ENCODE measurements at regions not wholly inside any gene's neighbourhood (a gene's known extent, or its start where the extent isn't known, plus 50 kb on each side); places are given as distances from the start of the nearest gene placed in this dataset.
A peak's percentile ranks its signal among the peaks of the same experiment; 100 is the strongest.

DNA sequence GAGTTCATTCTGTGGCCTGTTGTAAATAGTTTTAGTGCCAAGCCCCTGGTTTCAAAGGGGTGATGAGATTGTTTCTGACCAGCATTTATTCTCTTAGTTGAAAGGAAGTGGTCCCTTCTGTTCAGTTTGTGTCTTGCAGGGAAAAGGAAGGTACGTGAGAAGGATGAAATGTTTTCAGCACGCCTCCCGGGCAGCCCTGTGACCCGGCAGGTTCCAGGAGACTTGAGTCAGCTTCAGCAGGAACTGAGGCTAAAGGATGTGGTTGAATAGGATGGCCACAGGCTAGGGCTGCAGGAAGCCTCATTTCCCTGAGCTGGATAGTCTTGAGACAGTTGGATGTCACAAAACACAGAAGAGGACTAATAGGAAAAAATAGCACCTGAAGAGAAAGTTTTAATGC is 132.4 kb upstream of the SYNDIG1 start:
- FAIRE-seq (no peak), DNase-seq (no peak)
- no peaks in the 10 kb centered on the region for H3K9me3 ChIP-seq (ENCODE audit: control insufficient read depth in 2 of 2, insufficient read depth in 1 of 2, low read depth in 1 of 2, low read length in 1 of 2)
- no peaks in the 10 kb centered on the region for H3K36me3 ChIP-seq (ENCODE audit: control insufficient read depth in 3 of 3, insufficient read depth in 2 of 3, low read depth in 1 of 3, low read length in 3 of 3)
- no peak overlapping the region for H3K27ac ChIP-seq (ENCODE audit: low read depth in 1 of 3, low read length in 2 of 3)
- no peaks in the 10 kb centered on the region for H3K27me3 ChIP-seq (ENCODE audit: control insufficient read depth in 3 of 3, insufficient read depth in 3 of 3, low read length in 3 of 3)
- H3K4me3 ChIP-seq (ENCODE audit: low read depth in 1 of 3, low read length in 3 of 3): no peak overlapping the region
- H3K4me1 ChIP-seq (ENCODE audit: control insufficient read depth in 3 of 3, insufficient read depth in 2 of 3, low read depth in 1 of 3, low read length in 2 of 3): no peaks in the 10 kb centered on the region
- WGBS, 3 donors: 48 to 60% (median 57%) methylated on average over 4 of the region's 4 CpGs

GRCh38 chr20:24334830-24335229 is 134.6 kb upstream of the SYNDIG1 start:
- no peaks in the 10 kb centered on the region for H3K36me3 ChIP-seq (ENCODE audit: control insufficient read depth in 3 of 3, insufficient read depth in 2 of 3, low read depth in 1 of 3, low read length in 3 of 3)
- WGBS, 3 donors: 88 to 89% (median 88%) methylated on average over 2 of the region's 2 CpGs
- no peak overlapping the region for H3K4me3 ChIP-seq (ENCODE audit: low read depth in 1 of 3, low read length in 3 of 3)
- no peaks in the 10 kb centered on the region for H3K4me1 ChIP-seq (ENCODE audit: control insufficient read depth in 3 of 3, insufficient read depth in 2 of 3, low read depth in 1 of 3, low read length in 2 of 3)
- DNase-seq: no peak
- H3K9me3 ChIP-seq (ENCODE audit: control insufficient read depth in 2 of 2, insufficient read depth in 1 of 2, low read depth in 1 of 2, low read length in 1 of 2): no peaks in the 10 kb centered on the region
- no peaks in the 10 kb centered on the region for H3K27me3 ChIP-seq (ENCODE audit: control insufficient read depth in 3 of 3, insufficient read depth in 3 of 3, low read length in 3 of 3)
- no peak overlapping the region for H3K27ac ChIP-seq (ENCODE audit: low read depth in 1 of 3, low read length in 2 of 3)
- no peak for FAIRE-seq

DNA sequence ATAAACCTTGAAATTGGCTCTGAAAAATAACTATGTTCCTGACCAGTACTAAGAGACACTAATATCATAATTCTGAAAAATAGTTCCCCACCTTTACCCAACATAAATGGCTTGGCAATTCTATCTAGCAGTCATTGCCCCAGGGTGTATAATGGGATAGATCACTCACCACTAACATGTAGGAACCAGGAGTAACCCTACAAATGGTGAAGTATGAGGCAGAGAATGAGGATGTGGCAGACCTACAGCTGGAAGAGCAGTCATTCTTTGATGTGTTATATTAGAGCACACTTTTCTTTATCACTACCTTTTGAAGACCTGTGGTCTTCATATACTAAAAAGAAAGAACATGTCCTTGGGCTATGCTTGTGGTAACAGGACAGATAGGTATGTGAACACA is 136.5 kb upstream of the SYNDIG1 start:
- Histone ChIP-seq H3K9me3 (ENCODE audit: control insufficient read depth in 2 of 2, insufficient read depth in 1 of 2, low read depth in 1 of 2, low read length in 1 of 2) (no peaks in the 10 kb centered on the region), H3K27ac (ENCODE audit: low read depth in 1 of 3, low read length in 2 of 3) (no peak overlapping the region), H3K4me1 (ENCODE audit: control insufficient read depth in 3 of 3, insufficient read depth in 2 of 3, low read depth in 1 of 3, low read length in 2 of 3) (no peaks in the 10 kb centered on the region), H3K36me3 (ENCODE audit: control insufficient read depth in 3 of 3, insufficient read depth in 2 of 3, low read depth in 1 of 3, low read length in 3 of 3) (no peaks in the 10 kb centered on the region), H3K27me3 (ENCODE audit: control insufficient read depth in 3 of 3, insufficient read depth in 3 of 3, low read length in 3 of 3) (no peaks in the 10 kb centered on the region), H3K4me3 (ENCODE audit: low read depth in 1 of 3, low read length in 3 of 3) (no peak overlapping the region)
- DNase-seq (no peak), FAIRE-seq (no peak)

DNA sequence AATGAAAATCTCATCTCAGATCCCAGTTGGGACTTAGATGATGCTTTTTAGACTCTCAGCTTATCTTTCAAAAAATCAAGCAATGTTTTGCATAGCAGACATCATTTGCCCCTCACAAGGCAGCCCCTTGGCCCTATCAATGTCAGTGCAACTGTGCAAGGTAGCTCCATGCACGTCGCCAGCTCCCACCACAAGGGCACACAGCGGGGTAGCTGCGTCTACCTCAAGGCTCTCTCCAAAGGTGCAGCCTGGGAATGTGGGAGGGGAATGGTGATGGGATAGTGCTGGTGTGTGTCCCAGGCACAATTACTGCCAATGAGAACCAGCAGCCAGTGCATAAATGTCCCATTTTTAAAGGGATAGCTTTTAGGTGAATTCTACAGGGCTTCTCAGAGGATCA is 137.5 kb upstream of the SYNDIG1 start:
- Histone ChIP-seq H3K27ac (ENCODE audit: low read depth in 1 of 3, low read length in 2 of 3) (no peak overlapping the region), H3K27me3 (ENCODE audit: control insufficient read depth in 3 of 3, insufficient read depth in 3 of 3, low read length in 3 of 3) (no peaks in the 10 kb centered on the region), H3K4me3 (ENCODE audit: low read depth in 1 of 3, low read length in 3 of 3) (no peak overlapping the region), H3K36me3 (ENCODE audit: control insufficient read depth in 3 of 3, insufficient read depth in 2 of 3, low read depth in 1 of 3, low read length in 3 of 3) (no peaks in the 10 kb centered on the region), H3K4me1 (ENCODE audit: control insufficient read depth in 3 of 3, insufficient read depth in 2 of 3, low read depth in 1 of 3, low read length in 2 of 3) (no peaks in the 10 kb centered on the region), H3K9me3 (ENCODE audit: control insufficient read depth in 2 of 2, insufficient read depth in 1 of 2, low read depth in 1 of 2, low read length in 1 of 2) (no peaks in the 10 kb centered on the region)
- WGBS, 3 donors: 92 to 95% (median 94%) methylated on average over 4 of the region's 4 CpGs
- DNase-seq (no peak), FAIRE-seq (no peak)

DNA sequence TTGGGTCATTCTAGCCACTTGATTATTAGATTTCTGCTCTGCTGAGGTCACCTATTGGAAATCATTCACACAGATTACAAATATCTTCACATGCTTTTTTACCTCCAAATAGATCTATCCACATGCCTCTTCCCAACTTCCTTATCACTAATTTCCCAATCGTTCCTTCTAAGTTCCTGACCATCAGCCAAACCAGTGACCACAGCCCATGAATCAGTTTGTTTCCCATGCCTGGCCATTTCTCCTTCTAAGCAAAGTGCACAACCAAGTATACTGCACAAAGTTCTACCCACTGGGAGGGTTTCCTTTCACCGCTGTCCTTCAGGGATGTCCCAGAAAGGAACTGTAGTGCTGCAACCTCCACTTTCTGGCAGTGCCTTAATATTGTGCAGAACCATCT is 140.5 kb upstream of the SYNDIG1 start:
- no peak for FAIRE-seq
- no peak overlapping the region for H3K4me3 ChIP-seq (ENCODE audit: low read depth in 1 of 3, low read length in 3 of 3)
- no peaks in the 10 kb centered on the region for H3K9me3 ChIP-seq (ENCODE audit: control insufficient read depth in 2 of 2, insufficient read depth in 1 of 2, low read depth in 1 of 2, low read length in 1 of 2)
- WGBS, 3 donors: 71 to 85% (median 75%) methylated on average over 2 of the region's 2 CpGs
- H3K4me1 ChIP-seq (ENCODE audit: control insufficient read depth in 3 of 3, insufficient read depth in 2 of 3, low read depth in 1 of 3, low read length in 2 of 3): no peaks in the 10 kb centered on the region
- no peak overlapping the region for H3K27ac ChIP-seq (ENCODE audit: low read depth in 1 of 3, low read length in 2 of 3)
- no peaks in the 10 kb centered on the region for H3K27me3 ChIP-seq (ENCODE audit: control insufficient read depth in 3 of 3, insufficient read depth in 3 of 3, low read length in 3 of 3)
- H3K36me3 ChIP-seq (ENCODE audit: control insufficient read depth in 3 of 3, insufficient read depth in 2 of 3, low read depth in 1 of 3, low read length in 3 of 3): no peaks in the 10 kb centered on the region
- no peak for DNase-seq

DNA sequence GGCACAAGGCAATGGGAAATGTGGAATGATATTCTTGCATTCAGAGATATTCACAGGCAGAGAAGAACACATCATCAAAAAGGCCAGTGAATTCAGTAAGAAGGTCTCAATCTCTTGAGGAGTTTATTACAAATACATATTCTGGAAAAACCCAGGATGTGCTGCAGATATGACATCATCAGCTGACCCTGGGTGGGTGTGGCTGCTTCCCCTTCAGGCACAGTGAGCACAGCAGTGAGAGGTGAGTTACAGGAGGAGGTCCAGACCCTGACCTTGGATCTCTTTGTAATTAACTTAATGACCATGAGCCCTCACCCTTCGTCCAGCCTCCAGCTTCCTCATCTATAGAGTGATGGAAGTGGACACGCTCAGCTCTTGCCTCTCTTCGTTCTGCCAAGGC is 147.5 kb upstream of the SYNDIG1 start:
- H3K27ac ChIP-seq (ENCODE audit: low read depth in 1 of 3, low read length in 2 of 3): no peak overlapping the region
- H3K36me3 ChIP-seq (ENCODE audit: control insufficient read depth in 3 of 3, insufficient read depth in 2 of 3, low read depth in 1 of 3, low read length in 3 of 3): no peaks in the 10 kb centered on the region
- no peaks in the 10 kb centered on the region for H3K27me3 ChIP-seq (ENCODE audit: control insufficient read depth in 3 of 3, insufficient read depth in 3 of 3, low read length in 3 of 3)
- no peak for DNase-seq
- WGBS, 3 donors: 62 to 73% (median 72%) methylated on average over 3 of the region's 3 CpGs
- no peak overlapping the region for H3K4me3 ChIP-seq (ENCODE audit: low read depth in 1 of 3, low read length in 3 of 3)
- FAIRE-seq: no peak
- no peaks in the 10 kb centered on the region for H3K9me3 ChIP-seq (ENCODE audit: control insufficient read depth in 2 of 2, insufficient read depth in 1 of 2, low read depth in 1 of 2, low read length in 1 of 2)
- no peaks in the 10 kb centered on the region for H3K4me1 ChIP-seq (ENCODE audit: control insufficient read depth in 3 of 3, insufficient read depth in 2 of 3, low read depth in 1 of 3, low read length in 2 of 3)

DNA sequence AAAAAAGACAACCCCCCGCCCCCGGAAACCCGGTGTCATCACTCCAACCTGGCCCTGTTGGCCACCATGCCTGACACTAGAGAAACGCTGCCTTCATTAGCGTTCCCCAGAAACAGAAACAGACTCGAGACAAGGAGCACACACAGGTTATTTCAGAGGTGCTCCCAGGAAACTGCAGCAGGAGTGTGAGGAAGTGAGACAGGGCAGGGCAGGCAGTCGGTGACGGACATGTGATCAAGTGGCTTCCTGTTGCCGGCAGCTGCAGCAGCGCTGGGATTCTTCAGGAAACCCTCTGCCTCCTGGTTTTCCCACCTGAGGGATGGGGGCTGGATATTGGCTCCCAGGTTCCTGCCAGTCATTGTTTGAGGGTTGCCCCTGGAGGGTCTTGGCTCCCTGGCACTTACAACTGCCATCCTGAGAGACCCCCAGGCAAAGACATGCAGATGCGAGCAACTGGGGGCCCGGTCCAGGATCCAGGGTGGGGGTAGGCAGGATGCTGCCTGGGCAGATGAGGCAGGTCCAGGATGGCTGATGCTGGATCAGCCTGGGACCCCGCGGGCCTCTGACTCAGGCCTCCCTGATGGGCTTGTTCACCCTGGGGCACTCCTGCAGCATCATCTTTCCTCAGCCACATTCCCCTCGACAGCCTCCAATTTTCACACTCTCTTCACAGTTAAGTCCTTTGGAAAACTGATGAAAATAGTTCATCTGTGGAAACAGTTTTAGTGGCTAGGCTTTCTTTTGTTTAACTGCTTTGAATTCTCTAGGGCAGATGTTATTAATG is 150.7 kb upstream of the SYNDIG1 start:
- H3K4me1 ChIP-seq (ENCODE audit: control insufficient read depth in 3 of 3, insufficient read depth in 2 of 3, low read depth in 1 of 3, low read length in 2 of 3): no peaks in the 10 kb centered on the region
- H3K9me3 ChIP-seq (ENCODE audit: control insufficient read depth in 2 of 2, insufficient read depth in 1 of 2, low read depth in 1 of 2, low read length in 1 of 2): no peaks in the 10 kb centered on the region
- H3K4me3 ChIP-seq (ENCODE audit: low read depth in 1 of 3, low read length in 3 of 3): no peak overlapping the region
- 61 to 75% (median 70%) methylated on average over 15 of the region's 15 CpGs for WGBS, 3 donors
- no peaks in the 10 kb centered on the region for H3K36me3 ChIP-seq (ENCODE audit: control insufficient read depth in 3 of 3, insufficient read depth in 2 of 3, low read depth in 1 of 3, low read length in 3 of 3)
- no peak for FAIRE-seq
- no peak overlapping the region for H3K27ac ChIP-seq (ENCODE audit: low read depth in 1 of 3, low read length in 2 of 3)
- no peak for DNase-seq
- no peaks in the 10 kb centered on the region for H3K27me3 ChIP-seq (ENCODE audit: control insufficient read depth in 3 of 3, insufficient read depth in 3 of 3, low read length in 3 of 3)

DNA sequence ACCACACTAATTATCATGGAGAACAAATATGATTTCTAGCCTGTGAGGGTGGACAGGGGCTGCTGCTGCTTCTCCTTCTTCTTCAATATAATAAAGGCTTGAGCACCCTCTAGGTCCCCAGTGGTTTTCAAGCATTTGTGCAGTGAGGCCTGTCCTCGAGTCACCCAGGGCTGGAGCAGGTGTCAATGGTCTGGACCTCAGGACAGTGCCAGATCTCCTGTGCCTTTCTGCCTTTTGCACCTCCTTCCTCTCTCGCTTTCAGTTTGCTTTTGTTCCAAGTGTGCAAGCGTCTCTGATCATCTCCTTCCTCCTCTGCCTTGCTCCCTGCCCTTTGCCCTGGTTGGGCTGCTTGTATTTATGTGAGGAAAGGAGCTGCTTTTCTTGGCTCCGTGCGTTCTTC is 152.2 kb upstream of the SYNDIG1 start:
- Histone ChIP-seq H3K36me3 (ENCODE audit: control insufficient read depth in 3 of 3, insufficient read depth in 2 of 3, low read depth in 1 of 3, low read length in 3 of 3) (no peaks in the 10 kb centered on the region), H3K27me3 (ENCODE audit: control insufficient read depth in 3 of 3, insufficient read depth in 3 of 3, low read length in 3 of 3) (no peaks in the 10 kb centered on the region), H3K4me3 (ENCODE audit: low read depth in 1 of 3, low read length in 3 of 3) (no peak overlapping the region), H3K27ac (ENCODE audit: low read depth in 1 of 3, low read length in 2 of 3) (no peak overlapping the region), H3K4me1 (ENCODE audit: control insufficient read depth in 3 of 3, insufficient read depth in 2 of 3, low read depth in 1 of 3, low read length in 2 of 3) (no peaks in the 10 kb centered on the region), H3K9me3 (ENCODE audit: control insufficient read depth in 2 of 2, insufficient read depth in 1 of 2, low read depth in 1 of 2, low read length in 1 of 2) (no peaks in the 10 kb centered on the region)
- 10 to 44% (median 18%) methylated on average over 5 of the region's 5 CpGs for WGBS, 3 donors
- peak; percentile 6 to 15 for DNase-seq
- no peak for FAIRE-seq

DNA sequence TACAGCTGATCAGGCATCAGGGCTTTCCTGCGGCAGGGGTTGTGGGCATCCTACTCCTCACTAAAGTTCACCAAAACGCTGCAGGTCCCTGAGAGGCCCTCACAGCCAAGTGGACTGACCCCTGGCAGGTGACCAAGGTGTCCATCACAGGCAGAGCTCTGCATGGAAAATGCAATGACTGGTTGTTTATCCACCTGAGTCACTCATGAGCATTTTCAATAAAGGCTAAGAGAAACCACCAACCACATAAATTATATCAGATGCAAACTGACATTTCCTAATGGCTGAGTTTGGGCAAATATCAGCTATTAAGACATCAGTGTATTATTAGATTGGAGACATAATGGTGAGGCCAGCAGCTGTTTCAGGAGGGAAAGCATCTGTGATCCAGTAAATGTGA is 152.7 kb upstream of the SYNDIG1 start:
- no peak overlapping the region for H3K4me3 ChIP-seq (ENCODE audit: low read depth in 1 of 3, low read length in 3 of 3)
- H3K9me3 ChIP-seq (ENCODE audit: control insufficient read depth in 2 of 2, insufficient read depth in 1 of 2, low read depth in 1 of 2, low read length in 1 of 2): no peaks in the 10 kb centered on the region
- no peak overlapping the region for H3K27ac ChIP-seq (ENCODE audit: low read depth in 1 of 3, low read length in 2 of 3)
- no peaks in the 10 kb centered on the region for H3K36me3 ChIP-seq (ENCODE audit: control insufficient read depth in 3 of 3, insufficient read depth in 2 of 3, low read depth in 1 of 3, low read length in 3 of 3)
- WGBS, 3 donors: 57 to 64% (median 63%) methylated on average over 2 of the region's 2 CpGs
- DNase-seq (no peak), FAIRE-seq (no peak)
- no peaks in the 10 kb centered on the region for H3K4me1 ChIP-seq (ENCODE audit: control insufficient read depth in 3 of 3, insufficient read depth in 2 of 3, low read depth in 1 of 3, low read length in 2 of 3)
- no peaks in the 10 kb centered on the region for H3K27me3 ChIP-seq (ENCODE audit: control insufficient read depth in 3 of 3, insufficient read depth in 3 of 3, low read length in 3 of 3)
